SKM-1 (cell line): ENCODE measurements at regions not wholly inside any gene's neighbourhood (a gene's known extent, or its start where the extent isn't known, plus 50 kb on each side); places are given as distances from the start of the nearest gene placed in this dataset.

ENCODE experiments used
- DNase-seq: peaks from one replicate; lab custom pipeline; 2025; ENCODE audit not compliant: unreplicated experiment; lab: John Stamatoyannopoulos, UW

DNA sequence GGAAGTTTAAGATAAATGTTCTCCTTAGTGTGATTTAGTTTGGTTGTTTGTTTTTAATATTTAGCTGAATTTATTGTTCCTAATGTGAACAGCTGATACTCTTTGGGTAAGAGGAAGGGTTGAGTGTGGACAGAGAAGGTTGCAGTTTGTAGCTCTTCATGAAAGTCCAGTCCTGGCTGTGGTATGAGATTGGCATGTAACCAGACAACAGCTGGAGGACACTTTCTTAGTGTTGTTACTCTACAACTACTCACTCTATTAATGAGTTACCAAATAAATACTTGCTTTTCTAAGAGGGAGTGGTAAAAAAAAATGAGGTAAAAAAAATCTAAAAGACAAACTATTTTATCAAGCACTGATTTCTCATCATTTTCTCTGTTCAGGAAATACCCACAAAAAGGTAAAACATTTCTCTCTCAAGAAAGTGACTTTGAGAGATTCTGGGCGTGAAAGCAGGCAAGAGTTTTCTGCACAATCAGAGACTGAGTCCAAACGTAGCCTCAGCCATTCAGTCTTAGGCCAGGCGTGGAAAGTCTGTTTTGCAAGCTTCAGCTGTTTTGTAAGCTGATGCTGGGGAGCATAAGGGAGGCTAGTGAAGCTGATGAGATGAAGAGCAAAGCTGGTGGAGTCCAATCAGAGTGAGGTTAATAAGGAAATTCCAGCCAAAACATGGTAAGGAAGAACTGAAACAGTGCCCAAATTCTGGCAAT, 138.5 kb upstream of the ARPP21 start:
- DNase-seq: no peak

- no peak for DNase-seq
These were observed 136.6 kb upstream of the ARPP21 start for GRCh38 chr3:35502699-35503098.

DNA sequence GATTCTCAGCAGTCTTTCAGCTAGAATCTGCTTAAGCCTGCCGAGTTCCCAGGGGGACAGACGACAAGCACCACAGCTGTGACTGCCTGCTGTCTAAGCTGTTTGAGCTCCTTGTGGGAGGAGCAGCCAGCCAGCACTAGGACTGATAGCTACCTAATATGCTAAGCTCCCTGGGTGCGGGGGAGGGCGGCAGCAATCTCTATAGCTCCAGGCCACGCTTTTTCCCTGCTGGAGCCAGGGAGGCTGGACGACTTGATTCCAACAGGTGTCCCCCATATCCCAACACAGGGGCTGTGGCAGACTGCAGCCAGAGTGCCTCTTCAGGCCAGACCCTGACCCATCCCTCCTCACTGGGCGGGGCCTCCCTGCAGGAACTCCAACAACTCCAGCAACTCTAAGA, 134.1 kb upstream of the ARPP21 start:
- DNase-seq: no peak

GRCh38 chr3:35505772-35506171, 133.6 kb upstream of the ARPP21 start:
- DNase-seq: no peak

DNA sequence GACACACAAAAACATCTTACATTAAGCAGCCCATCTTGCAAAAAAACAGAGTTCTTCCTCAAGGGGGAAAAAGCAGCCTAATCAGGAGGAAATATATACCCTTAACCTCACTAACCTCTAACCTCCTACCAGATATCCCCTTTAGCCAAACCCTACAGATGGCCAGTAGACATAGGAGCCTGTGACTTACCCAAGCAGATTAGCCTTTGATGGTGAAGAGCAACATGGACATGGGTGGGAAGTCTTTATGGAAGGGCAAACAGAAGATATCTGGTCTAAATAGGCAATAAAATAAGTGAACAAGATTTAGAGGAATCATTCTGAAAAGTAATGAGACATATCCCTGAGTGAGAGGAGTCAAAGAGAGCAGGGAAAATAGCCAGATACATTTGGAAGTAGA, 119.4 kb upstream of the ARPP21 start:
- DNase-seq: no peak

GRCh38 chr3:35521196-35521595, 118.1 kb upstream of the ARPP21 start:
- DNase-seq: no peak

DNA sequence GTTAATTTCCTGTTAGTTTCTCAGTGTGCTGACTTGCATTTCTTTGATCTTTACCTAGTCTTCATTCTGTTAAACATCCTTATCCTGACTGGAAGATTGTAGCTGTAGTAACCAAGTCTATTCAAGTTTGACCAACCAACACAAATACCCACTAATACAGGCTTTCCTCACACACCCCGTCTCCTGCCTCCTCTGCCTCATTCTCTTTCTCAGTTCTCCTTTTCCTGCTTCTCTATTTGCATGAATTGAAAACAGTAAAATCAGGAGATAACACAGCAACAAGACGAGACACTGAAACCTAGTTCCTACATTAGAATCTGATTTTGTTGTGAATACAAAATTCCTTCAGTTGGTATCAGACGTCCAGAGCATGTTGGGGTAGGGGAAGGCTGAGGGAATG, 116.9 kb upstream of the ARPP21 start:
- no peak for DNase-seq

DNA sequence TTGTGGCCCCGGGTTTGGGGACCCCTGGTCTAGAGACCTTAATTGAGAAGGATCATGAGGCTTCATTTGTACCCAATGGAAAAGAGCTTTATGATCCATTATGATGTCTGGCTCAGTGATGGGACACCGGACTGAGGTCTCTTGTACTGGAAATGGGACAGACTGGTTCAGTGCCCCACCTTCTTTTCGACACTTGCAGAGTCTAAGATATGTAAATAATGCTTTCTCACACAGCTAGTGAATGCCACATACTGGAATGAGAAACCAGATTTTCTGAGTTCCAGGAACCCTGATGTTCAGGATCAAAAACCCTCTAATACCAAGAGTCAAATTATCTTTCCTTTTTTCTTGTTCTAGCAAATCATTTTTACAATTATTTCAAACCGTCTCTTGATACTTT, 116.3 kb upstream of the ARPP21 start:
- DNase-seq: no peak

- DNase-seq: no peak
These were observed 115.5 kb upstream of the ARPP21 start for GRCh38 chr3:35523838-35524237.

DNA sequence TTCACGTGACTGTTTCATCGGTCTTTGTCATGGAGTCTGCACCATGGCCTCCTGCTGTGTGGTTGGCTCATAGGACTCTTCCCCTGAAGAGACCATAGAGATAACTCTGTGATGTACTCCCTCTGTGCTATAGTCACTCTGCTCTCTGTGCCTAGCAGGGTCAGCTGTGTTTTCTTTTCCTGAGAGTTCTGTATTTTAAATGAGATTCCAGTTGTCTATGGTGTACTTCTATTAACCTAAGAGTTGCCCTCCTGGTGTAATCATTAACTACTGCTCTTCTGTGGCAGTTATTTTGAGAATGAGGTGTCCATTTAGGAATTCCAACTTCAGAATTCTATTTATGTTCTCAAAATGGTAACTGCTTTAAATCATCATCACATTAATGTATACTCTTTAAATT, 114.5 kb upstream of the ARPP21 start:
- DNase-seq: no peak

- no peak for DNase-seq
These were observed 110.6 kb upstream of the ARPP21 start for GRCh38 chr3:35528728-35529127.

GRCh38 chr3:35529337-35529736, 110.0 kb upstream of the ARPP21 start:
- no peak for DNase-seq

GRCh38 chr3:35537265-35537664, 102.1 kb upstream of the ARPP21 start:
- no peak for DNase-seq

DNA sequence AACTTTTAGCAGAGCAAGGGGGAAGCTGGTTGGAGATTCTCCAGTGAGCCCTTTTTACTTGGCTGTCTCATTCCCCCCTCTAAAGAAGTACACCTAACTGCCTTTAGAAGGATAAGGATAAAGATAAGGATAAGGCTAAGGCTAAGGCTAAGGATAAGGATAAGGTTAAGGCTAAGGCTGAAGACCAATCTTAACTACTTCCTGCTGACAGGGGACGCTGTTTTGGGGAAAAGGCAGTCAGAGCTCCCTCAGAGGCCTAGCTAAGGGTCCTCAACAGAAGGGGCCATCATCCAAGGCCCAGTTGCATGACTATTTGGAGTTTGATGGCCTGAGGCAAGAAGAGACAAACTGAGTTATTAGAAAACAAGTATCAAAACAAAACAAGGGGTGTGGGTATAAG, 94.3 kb upstream of the ARPP21 start:
- DNase-seq: no peak

DNA sequence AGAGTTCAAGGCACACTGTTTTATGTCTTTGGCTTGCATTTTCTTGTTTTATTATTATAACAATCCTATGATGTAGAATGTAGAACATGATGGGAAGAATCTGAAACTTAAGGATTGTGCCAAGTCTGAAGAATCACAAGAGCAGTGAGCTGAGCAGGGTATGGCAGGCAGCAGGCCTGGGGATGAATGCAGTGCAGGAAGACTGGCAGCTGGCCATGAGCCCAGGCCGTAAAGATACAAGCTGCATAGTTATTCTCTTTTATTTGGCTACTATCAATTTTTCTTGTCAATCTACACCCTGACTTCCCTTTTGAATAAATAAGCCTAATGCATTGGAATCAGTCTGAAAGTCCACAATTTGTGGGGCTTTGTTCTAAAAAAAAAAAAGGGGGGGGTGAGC, 89.6 kb upstream of the ARPP21 start:
- no peak for DNase-seq

GRCh38 chr3:35562141-35562540, 77.2 kb upstream of the ARPP21 start:
- no peak for DNase-seq

DNA sequence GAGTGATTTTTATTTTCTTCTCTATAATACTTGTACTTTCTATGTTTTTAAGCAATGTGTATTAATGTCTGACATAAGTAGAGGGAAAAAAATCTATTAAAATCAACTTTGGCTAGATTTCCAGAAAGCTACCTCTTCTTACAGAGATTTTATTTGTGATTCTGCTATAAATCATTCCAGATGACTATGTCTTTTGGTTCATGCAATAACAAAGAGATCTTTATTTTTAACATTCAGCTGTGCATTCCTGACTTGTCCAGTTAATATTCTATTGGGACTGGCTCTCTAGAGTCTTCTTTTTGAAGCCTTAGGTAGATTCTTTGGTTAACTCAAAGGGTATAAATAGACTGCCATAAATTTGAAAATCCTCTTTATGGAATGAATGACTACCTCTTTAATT, 74.3 kb upstream of the ARPP21 start:
- DNase-seq: no peak
